ENCODE measurements at regions not wholly inside any gene's neighbourhood (a gene's known extent, or its start where the extent isn't known, plus 50 kb on each side); places are given as distances from the start of the nearest gene placed in this dataset.
"Not testable (repeated sequence)": the region's sequence is repeated elsewhere in the genome, so short reads cannot be mapped to it uniquely, and the experiment has no call there.

DNA sequence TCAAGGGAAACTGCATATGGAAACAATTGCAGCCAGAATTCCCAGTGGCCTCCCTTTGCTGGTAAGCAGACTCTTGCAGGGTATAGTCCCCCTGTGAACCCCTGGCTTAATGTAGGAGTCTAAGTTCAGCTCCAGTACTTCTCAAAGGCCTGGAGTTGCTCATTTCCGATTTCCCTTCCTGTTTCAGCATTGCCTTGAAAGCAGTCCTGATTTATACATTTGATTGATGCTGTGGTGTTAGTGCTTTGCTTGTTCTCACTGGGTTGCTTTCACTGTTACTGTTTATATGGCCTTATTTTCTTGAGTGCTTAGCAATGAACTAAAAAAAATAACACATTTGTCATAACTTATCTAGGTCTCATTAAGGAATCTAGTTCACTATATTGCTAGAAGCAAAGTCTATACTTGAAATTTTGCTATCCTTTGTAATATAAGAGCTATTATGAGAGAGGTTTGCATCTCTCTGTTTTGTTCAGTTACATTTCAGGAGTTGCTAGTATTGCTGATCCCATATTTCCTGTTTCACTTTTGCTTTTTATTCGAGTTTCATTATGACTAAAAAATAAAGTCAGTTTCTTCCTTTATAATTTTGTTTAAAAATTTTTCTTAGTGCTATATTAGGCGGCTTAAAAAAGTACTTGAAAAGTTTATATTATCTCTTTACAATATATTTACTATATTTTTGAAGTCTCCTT, 122.4 kb upstream of the NMUR2 start:
- DNase-seq (ENCODE audit: low read depth) = no peak

DNA sequence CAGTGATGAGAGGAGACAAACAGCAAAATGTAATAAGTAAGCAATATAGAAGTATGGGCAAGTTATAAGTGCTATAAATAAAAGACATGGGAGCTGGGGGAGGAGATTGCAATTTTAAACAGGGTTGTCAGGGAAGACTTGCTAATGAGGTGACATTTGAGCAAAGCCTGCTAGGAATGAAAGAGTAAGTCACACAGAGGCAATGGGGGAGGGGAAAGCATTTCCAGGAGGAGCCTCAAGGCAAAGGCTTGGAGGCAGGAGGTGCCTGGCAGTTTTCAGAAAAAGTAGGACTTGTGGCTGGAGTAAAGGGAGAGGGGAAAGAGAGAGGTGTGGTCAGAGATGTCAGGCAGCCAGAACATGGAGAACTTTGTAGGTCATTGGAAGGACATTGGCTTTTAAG, 124.4 kb upstream of the NMUR2 start:
- DNase-seq (ENCODE audit: low read depth) = no peak

DNA sequence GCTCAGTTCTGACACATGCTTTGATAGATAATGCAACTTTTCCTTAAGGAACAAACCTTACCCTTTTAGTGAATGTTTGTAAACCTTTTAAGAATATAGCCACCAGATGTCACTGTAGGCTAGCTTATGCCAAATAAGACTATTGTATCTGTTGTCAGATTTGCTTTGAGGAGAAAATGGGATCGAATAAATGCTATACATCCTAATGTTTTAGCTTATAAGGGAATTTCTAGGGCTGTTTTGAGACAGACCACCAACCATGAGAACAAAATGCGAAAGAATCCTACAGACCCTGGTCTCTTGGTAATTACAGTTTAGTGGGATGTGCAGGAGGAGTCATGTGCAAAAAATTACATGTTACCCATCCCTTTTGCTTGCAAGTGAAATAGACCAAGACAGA, 127.6 kb upstream of the NMUR2 start:
- peak; percentile 65 for DNase-seq (ENCODE audit: low read depth)

DNA sequence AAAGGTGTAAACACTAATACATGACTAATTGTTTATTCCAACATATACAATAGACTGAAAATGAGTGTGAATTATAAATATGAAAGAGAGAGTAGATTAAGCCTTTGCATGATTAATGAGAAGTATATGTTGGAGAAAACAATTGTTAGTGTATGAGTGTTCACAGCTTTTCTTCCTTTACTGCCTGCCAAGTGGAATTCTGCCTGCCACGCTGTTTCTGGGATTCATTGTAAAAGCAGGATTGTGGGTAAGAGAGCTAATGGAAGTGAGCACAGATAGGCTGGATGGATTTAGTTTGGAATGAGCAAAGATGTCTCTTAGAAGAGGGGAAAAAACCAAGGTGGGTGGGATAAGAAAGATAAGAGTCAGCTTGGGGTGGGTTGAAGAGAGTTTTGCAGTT, 129.6 kb upstream of the NMUR2 start:
- no peak for DNase-seq (ENCODE audit: low read depth)

DNA sequence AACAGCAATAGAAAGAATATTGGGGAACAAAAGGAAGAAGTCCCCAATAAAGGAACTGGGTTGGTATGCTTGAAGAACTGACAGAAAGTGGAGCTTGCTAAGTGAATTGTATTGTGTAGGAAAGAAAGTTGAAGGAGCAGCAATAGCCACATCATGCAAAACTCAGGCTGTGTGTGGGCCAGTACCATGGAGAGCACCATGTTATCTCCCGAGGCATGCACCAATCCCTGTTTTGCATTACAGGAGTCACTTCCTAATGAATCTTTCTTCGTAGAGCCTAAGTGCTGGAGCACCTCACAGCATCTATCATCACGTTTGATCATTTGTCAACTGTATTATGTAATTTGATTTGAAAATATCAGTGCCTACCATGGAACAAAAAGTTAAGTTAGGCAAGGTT, 137.7 kb upstream of the NMUR2 start:
- peak; percentile 71 for DNase-seq (ENCODE audit: low read depth)

DNA sequence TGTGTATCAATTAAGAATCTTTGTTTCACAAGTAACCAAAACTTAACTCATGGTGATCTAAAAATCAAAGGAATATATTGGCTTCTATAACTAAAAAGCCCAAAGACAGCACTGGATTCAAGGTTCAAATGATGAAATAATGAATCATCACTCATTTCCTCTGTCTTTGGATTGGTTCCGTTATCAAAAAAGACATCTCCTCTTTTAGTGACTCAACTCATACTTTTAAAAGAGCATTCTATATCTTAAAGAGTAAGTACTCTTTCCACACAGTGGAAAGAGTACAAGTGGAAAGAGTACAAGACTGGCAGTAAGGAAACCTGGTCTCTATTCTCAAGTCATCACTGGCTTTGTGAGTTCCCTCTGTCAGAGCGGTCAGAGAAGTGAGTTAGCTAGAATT, 141.4 kb upstream of the NMUR2 start:
- DNase-seq (ENCODE audit: low read depth) = no peak

DNA sequence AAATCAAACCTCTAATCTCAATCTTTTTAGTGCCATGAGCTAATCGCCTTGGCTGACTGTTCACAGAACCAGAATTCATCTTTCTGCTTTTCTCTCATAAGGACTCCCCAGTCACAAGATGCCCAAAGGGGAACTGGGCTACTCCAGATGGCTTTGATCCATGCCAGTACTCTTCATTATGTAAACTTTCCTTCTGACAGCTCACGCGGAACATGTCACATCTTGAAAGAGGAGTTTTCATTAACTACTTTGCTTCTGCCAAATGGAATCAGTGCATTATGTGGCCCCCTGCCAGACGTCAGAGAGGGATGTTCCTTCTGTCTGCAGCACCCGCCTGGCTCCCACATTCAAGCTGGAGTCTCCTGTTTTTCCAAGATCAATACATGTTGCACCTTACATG, 142.1 kb upstream of the NMUR2 start:
- DNase-seq (ENCODE audit: low read depth) = no peak

DNA sequence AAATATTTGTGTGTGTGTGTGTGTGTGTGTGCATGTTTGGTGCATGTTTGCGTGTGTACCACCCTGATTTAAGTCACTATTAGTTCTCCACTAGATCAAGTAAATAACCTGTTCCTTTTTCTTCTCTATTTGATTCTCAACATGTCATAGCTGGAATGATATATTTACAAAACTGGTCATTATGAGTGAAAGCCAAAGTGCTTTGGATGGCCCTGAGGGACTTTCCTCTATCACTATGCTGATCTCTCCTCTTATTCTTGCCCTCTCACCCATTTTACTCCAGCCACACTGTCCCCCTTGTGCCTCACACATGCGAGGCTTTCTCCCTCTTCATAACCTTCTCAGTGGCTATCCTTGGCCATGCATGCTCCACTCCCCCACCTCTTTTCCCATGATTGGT, 144.6 kb upstream of the NMUR2 start:
- DNase-seq (ENCODE audit: low read depth) = no peak

DNA sequence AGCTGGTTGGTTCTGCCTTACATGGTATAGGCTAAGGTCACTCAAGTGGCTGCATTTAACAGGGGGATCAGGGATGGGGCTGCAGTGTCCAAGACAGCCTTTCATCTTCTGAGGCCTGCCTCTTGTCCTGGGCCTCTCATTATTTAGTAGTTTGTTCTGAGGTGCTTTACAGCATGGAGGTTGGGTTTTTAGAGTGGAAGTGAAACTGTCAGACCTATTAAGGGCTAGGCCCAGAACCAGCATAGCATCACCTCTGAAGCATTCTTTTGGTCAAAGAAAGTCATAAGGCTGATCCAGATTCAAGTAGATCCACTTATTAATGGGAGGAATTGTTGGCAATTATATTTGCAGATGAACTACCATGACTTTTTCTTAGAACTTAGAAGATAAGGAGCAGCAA, 146.0 kb upstream of the NMUR2 start:
- DNase-seq (ENCODE audit: low read depth) = no peak

DNA sequence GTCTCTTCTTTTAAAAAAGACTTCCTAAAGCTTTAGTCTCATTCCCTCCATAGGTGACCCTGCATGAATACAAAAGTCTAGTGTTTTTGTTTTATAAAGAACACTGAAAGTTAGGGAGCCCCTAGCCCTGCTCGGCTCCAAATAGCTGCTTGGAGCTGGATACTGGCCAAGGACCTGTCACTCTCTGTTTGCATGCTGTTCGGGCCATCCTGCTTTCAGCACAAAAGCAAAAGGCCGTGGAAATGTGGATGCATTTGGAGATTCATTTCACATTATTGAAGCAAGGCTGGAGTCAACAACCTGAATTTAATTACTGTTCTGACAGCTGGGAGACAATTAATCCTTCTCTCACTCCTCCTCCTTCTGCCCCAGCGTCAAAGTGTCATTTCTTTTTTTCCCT, 151.7 kb upstream of the NMUR2 start:
- DNase-seq (ENCODE audit: low read depth) = no peak

DNA sequence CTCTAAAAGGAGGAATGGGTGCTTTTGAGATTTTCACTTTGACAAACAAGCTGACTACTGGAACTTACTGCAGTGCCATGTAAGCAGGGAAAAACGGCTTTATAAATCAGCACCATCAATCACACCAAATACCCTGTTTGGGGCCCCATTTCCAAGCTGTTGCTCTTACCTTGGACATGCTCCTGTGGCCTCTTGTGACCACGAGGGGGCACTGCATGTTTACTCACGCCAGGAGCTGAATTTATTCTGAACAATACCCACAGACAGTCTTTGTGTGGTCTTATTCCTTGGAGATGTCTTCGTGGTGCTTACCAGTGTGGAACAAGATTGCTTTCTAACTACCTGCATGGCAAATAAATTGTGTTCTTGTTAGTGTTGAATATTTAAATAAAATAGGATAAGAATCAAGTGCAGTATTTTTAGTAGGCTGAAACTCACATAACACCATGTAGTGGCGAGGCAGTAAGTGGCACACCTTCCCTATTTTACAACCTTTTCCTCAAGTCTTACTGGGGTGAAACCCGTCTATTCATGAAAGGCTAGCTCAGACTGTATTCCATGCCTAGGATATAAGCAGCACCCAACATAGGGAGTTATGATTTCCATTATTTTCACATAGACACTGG, 155.5 kb upstream of the NMUR2 start:
- DNase-seq (ENCODE audit: low read depth) = peak; percentile 73

DNA sequence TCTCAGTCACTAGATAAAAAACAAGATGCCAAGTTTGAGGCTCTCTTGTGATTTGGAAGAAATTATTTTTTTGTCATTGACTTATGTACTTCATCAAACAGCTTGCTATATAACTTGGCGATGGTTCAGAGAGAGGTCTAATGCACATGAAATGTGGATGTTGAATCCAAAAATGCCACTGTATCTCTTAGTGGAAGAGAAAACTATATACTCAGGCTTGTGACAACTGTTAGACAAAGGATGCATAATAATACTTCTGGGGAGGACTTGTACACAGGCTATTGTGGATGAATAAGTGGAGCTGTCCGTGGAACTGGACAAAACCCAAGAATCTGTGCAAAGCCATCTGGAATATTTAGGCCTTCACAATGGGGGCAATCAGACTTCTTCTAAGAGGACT, 162.9 kb upstream of the NMUR2 start:
- DNase-seq (ENCODE audit: low read depth) = peak; percentile 6

DNA sequence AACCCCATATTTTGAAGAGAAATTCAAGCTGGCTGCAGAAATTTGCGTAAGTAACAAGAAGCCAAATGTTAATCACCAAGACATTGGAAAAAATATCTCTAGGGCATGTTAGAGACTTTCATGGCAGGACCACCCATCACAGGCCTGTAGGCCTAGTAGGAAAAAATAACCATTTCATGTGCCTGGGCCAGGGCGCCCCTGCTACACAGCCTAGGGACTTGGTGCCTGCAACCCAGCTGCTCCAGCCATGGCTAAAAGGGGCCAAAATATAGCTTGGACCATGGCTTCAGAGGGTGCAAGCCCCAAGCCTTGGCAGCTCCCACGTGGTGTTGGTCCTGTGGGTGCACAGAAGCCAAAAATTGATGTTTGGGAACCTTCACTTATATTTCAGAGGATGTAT, 167.7 kb upstream of the NMUR2 start:
- no peak for DNase-seq (ENCODE audit: low read depth)

DNA sequence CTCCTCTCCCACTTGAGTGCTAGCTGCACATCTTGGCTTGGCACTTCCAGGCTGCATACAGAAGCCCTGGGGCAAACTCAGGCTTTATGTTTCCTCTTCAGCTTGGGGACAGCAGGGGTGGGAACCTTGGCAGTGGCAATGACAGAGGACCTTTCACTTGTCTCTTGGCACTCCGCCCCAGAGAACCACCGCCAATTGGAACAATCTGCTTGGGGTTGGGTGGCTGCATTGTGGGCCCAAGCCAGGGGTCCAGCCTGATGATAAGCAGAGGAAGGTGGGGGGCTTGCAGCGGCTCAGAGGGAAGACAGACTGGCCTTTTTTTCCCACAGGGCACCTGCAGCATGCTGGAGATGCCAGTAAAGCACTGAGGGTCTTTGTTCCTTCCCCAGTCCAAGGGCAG, 179.0 kb upstream of the NMUR2 start:
- DNase-seq (ENCODE audit: low read depth) = no peak

DNA sequence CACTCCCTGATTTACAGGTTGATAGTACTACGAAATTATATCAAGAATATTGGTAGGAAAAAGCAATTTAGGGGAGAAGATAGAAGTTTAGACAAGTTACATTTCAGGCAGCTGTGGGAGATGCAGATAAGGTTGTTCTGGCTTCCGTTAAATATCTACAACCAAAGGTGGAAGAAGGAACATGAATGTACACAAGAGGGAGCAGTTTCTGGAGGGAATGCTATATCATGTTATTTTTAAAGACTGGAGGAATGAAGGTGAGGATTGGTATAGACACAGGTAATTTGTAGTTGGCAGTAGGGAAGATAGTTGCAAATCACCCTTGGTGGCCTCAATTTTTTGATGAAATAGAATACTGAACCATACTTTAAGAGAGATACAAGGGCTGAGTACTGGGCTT, 187.3 kb upstream of the NMUR2 start:
- DNase-seq (ENCODE audit: low read depth) = no peak

DNA sequence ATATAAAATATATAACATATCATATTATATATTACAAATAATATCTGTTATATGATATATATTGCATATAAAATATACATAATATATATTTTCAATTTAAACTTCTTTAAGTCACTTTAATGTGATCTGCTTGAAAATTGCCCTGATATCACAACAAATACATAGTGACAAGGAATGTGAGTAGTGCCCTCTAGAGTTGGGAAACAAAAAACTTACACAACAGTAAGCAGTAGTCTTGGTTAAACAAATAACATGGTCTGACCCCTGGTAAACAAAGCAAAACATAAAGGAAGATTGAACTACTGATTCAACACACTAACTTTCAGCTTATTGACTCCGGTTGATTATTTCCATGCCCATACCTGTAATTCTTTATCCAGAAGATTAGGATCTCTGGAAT, 188.3 kb upstream of the NMUR2 start:
- DNase-seq (ENCODE audit: low read depth) = no peak

DNA sequence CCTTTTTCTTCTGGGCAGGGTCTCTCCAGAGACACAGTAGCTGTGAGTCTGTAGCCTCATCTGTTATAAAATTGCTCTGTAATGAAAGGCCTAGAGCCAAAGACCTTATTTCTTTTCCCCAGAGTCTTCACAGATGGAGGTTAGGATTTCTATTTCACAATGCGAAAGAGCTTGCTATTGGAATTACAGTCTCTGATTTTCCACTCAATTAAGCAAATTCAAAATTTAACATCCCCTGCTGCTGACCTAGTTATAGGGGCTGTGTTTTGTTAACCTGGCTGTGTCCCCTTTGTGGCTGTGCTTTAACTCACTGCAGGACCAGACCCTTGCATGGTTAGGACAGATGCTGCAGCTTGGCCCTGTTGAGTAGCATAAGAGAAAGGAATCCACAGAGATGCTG, 190.3 kb upstream of the NMUR2 start:
- no peak for DNase-seq (ENCODE audit: low read depth)

DNA sequence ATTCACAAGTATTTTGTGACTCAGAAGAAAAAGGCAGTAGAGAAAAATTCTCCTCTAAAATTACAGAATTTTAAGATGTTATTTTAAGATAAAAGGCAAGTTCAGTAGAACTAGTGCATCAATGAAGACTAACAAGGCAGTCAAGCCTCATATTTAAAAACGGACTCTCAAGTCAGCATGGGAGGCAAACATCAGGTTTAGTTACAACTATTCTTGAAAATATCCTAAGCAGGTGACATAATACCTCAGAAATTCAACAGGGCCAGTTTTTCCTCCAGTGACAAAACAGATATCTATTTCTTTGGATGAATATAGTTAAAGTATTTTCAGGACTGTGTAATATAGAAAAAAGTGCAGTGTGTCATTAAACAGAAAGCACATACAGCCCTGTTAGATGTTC, 194.0 kb upstream of the NMUR2 start:
- no peak for DNase-seq (ENCODE audit: low read depth)

DNA sequence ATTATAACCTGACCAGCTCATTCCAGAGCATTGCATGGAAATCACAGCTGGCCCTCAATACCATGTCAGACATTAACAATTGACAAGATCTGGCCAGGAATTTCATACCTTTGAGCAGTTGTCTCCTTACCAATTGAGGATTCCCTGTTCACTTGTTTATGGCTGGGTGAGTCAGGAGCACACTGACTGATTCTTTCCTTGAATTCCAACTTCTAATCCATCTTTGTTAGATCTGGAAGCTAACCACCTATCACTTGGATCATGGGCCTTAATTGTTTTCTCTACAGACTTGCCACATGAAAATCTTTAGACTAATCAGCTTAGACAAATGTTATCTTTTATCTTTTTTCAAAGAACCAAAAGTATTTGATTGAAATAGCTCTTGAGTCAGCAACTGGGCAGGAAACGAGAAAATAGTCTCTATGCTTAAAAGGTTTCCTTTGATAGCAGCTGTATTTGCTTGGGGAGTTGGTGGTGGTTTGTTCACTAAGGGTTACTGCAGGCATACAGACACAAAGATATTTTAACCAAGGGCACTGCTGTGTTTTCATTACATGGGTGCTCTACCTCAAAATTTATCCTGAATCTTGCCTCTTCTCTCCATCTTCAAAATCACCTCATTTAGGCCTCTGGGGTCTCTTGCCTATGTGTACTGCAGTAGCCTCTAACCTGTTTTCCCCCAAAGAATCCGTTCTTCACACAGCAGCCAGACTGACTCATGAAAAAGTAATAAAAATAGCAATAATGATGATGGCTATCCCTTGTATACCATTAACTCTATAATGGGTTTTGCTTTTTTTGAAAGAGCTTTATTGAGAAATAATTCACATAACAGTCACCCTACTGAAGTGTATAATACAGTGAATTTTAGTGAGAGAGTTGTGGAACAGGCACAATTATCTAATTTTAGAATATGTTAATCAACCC, 197.0 kb upstream of the NMUR2 start:
- no peak for DNase-seq (ENCODE audit: low read depth)

DNA sequence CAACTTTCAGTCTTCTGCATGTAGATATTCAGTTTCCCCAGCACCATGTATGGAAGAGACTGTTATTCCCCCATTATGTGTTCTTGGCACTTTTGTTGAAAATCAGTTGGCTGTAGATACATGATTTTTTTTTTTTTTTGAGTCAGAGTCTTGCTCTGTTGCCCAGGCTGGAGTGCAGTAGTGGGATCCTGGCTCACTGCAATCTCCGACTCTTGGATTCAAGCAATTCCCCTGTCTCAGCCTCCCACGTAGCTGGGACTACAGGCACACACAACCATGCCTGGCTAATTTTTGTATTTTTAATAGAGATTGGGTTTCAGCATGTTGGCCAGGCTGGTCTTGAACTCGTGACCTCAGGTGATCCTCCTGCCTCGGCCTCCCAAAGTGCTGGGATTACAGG, 201.0 kb upstream of the NMUR2 start:
- DNase-seq (ENCODE audit: low read depth) = not testable (repeated sequence)

DNA sequence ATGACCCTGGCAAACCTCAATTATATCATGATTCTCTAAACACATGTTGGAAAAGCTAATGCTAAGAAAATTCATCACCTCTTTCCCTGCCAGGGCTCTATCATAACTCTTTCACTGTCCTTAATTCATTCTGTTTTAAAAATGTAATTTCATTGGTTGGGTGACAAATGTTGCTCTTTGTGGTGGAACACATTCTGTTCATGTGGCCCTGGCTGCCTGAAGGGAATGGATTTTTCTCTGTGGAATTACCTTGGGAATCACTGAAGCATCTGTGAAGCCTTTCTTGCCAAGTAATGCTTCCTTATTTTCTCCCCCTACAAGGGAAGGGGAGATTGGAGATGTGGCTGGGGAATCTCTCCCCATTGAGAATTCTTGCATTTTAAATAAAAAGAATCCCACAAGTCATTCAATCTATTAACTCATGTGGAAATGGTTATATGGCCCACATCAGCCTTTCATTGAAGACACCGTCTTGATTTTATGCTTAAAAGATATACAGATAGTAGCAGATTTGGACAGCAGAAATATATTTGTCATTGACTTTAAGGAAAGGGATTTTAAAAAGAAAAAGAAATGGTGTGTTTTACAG, 201.8 kb upstream of the NMUR2 start:
- DNase-seq (ENCODE audit: low read depth) = no peak

Data from myocyte (in vitro differentiated cells).